HG03432 (cell line): ENCODE measurements at regions not wholly inside any gene's neighbourhood (a gene's known extent, or its start where the extent isn't known, plus 50 kb on each side); places are given as distances from the start of the nearest gene placed in this dataset.

Source experiments
- ATAC-seq: cut with Tn5 transposase; IDR thresholded peaks from one replicate; pipeline ENCODE4 v1.9.1; 2021; ENCODE audit warnings: mild to moderate bottlenecking, moderate library complexity; ENCODE audit not compliant: unreplicated experiment

DNA sequence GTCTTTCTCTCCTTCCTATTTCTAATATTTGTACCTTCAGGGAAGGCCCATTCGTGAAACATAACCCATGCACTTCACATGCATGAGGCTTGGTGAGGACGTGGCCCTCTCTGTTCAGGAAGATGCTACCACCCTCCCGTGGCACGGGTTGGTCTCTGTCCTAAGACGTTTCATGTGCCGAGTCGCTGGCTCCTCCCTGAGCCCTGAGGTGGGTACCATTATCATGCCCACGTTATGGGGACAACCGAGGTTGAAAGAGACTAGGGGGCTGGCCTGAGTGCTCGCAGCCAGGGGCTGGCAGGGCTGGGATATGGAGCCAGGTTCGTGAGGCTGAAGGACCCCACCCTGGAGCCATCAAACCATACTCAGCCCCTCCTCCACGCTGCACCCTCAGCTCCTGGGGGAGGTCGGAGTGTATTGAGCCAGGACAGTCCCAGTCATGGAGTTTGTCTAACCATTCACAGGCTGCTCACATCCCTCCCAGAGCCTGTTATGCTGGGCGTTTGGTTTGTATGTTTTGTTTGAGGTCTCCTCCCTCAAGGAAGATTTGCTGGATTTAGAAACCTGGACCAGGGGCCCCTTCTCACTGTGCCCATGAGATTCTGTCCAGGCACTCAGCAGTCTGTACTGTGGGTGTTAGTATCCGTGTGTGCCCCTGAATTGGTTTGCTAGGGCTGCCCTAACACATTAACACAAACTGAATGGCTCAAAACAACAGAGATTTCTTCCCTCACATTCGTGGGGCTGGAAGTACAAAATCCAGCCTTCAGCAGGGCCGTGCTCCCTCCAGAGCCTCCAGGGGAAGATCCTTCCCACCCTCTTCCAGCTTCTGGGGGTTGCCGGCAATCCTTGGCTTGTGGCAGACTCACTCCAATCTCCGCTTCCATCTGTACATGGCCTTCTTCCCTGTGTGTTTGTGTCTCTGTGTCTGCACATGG is 88.3 kb downstream of the ANKRD60 start:
- no peak for ATAC-seq

DNA sequence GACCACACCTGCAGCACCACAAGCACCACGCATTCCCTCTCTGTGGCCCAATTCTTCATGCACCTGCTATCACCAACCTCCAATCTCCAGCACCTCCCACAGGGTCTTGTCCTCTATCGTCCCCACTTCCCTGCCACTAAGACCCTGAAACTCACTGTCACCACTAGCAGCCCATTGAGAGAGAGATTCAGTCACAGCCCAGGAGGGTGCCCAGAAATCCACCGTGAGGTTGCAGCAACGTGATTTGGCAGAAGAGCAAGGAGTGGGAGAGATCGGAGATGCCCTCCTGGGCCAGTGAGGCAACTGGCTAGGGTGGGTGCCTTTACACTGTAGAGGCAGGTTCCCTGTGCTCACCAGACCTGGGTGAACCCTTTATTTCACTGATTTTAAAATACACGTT is 90.1 kb downstream of the ANKRD60 start:
- no peak for ATAC-seq

DNA sequence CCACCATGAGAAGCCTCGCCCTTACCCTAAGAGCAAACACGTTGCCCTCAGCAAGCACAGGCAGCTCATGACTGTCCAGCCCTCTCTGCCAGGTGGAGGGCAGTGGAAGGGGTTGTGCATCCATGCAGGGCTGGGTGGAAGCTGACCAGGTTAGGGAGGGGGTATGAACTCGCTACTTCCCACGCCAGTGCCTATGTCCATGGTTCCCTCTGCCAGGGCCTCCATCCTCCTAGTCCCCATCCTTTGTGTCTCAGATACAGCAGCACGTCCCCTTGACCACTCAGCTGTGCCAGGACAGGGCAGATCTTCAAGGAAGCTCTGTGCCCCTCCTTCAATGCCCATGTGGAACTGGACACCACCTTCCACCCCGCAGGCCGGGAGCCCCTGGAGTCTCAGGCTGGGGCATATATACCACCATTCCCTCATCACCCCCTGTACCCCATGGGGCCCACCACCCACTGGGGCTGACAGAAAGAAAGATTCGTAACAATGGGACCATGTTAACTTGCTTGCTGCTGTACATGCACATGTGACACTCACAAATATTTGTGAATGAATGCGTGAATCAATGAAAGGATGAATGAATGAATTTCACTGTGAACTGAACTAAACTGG is 90.7 kb downstream of the ANKRD60 start:
- ATAC-seq: no peak

DNA sequence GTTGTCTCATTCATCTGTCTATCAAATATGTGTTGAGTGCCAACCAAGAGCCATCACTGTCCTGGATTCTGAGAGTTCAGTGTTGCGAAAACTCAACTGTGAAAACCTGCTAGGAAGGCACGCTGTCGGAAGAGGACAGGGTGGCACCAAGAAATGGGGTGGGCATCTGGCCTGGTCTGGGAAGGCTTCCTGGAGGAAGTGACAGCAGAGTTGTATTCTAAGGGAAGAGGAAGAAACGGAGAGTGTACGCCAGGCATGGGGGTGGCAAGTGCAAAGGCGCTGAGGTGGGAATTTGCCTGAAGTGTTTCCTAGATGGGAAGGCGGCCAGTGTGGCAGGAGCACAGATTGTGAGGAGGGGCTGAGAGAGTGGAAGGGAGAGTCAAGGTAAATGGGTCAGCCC is 91.2 kb downstream of the ANKRD60 start:
- no peak for ATAC-seq

DNA sequence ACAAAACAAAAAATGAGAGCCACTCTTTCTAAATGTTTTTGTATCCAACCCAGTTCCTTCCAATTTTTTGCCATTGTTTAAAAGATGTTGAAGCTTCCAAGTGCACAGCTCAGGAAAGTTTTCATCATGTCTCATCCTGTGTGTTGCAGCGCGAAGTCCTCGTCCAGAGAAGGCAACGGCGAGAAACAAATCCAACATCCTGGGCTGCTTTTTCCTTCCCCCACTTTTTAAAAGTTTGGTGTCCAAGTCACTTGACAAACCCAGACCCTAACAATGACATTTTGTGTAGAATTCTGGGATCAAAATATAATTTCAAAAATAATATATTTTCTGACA is 92.3 kb downstream of the ANKRD60 start:
- ATAC-seq: no peak

DNA sequence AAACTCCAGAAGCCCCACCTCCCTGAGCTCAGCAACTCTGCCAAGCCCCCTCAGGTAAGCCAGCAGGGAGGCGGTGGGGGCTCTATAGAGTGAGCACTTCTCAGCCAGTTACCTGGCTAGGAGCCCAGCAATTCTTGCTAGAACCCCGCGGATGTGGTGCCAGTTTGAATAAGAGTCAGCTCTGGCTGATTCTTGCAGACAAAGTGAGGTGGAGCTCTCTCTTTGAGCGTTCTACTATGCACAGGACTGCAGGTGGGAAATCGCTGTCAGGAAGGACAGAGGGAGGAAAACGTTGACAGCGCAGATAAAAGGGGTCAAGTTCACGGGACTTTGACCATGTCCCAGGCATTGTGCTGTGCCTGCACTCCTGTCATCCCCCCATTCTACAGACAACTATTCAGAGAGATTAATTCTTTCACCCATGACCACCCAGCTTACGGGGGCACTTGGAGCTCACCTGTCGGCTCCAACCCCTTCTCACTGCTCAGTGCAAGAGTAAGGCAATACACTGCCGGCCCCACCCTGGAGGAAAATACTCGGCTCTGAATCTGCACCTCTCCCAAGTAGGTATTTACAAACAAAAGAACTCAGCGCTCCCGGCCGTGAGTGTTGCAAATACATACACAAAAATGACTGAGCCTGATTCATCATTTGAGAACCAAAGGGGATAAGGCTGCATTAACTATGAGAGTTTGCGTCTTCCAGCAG is 92.9 kb downstream of the ANKRD60 start:
- no peak for ATAC-seq

DNA sequence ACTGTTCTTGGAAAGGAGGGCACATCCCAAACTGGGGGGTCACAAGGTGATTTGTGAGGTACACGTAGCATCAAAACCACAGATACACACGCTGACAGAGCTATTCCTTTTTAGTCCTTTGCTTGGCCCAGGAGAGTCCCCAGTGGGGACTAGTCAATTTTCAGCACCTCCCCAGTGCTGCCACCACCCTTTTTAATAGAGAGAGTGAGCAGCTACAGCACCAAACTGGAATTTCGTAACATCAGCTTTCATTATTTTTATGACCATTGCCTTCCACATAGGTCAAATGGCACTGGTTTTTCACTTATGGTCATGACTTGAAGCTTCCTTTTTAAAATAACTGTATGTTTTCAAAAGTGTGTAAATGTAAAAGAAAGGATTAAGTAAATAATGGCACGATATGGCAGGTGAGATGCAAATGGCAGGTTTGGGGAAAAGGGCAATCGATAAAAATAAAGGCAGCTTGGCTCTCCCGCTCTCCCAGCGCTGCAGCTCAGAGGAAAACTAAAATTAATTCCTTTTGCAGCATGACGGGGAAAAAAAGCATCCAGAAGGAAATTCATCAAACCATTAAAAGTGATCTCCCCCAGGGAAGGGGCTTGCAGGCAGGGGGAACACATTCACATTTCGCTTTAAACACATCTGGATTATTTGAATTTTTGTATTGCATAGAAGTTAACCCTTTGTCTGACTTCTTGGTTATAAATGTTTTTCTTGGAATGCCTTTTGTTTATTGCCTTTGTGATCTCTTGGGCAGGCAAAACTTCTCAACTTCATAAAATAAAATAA is 95.2 kb downstream of the ANKRD60 start:
- ATAC-seq: no peak

DNA sequence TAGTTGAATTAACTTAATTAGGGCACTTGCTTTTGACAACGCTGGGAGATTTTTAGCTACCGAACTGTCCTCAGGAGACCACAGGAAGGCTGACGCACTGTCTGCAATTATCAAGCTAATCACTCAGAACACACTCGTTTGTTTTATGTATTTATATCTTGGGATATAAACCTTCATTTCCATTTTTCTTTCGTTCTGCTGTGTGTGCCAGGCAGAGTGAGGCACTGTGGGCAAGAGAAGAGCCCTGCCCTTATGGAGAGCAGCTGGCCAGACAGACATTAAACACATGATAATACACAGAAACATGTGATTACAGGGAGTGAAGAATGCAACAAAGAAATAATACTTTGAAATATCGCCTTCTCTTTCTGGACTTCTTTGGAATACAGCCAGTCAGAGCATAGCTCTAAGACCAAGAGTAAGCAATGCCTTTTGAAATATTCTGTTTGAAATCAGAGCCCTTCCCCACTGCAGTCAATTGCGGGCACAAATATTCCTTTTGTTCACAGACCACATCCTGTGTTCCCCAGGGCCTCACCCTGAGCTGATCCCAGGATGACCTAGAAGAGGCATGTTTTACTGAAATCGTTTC is 96.8 kb downstream of the ANKRD60 start:
- no peak for ATAC-seq

DNA sequence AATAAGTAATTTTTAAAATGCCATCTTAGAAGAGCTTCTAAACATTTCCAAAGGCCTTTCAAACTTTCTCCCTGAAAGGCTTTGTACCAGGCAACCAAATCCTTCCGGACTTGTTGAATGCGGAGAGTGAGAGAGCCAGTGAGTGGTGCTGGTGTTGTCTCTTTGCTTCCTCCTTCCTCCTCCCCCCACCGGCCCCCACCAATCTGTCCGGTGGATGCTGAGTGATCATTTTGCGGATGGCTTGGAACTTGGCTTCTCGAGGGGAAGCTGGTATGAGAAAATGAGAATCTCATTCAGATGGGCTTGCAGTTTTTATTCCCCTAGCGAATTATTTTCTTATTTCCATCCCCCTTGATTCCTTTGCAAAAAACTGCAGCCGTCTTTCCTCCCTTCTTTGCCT is 97.3 kb downstream of the ANKRD60 start:
- ATAC-seq: no peak

DNA sequence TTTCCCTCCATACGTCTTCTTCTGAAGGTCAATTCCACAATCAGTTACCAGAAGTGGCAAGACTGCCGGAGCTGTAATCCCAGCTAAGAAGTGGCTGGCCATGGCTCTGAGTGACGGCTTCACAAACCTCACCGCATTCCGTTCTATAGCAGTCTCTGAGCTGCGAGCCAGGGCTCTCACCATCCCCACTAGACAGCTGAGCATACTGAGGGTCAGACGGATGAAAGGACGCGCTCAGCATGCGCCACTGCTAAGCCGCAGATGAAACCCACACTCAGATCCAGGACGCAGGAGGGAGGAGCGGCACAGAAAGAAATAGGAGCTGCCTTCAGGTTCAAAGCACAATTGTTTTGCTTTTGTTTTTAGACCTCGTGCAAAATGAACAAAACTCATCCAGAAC is 97.9 kb downstream of the ANKRD60 start:
- no peak for ATAC-seq

DNA sequence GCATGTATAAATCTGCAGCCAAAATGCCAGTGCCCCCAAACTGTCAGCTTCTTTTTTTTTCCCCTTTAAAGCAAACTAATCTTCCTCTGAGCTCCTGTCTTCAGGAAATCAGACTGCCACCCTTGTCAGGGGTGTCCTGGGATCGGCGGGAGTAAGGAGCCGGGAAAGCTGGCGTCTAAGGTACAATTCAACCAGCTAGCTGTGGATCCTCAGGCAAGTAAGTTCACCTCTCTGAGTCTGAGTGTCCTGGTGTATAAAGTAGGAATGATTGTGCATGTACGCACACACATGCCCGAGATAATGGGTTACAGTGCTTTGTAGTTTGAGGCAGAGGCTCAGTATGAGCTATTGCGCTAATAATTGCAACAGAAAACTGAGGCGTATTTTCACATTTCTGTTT is 98.3 kb downstream of the ANKRD60 start:
- ATAC-seq: no peak

DNA sequence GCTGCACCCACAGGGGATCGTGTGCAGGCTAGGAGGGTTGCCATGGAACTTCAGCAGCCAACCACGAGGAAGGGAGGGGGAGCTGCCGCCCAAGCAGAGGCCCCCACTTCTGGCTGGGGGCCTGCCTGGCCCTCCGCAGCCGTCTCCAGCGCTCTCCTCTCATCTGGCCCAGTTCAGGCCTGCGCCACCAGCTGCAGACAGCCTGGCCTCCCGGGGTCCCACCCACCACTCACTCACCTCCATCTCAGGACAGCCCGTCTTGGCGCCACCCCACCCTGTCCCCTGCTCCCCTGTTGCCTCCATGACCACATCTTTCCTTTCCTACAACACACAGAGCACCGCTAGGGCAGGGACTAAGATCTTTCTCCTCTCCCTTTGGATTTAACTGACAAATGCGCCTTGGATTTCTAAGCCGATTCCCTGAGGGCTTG is 98.7 kb downstream of the ANKRD60 start:
- ATAC-seq: no peak

DNA sequence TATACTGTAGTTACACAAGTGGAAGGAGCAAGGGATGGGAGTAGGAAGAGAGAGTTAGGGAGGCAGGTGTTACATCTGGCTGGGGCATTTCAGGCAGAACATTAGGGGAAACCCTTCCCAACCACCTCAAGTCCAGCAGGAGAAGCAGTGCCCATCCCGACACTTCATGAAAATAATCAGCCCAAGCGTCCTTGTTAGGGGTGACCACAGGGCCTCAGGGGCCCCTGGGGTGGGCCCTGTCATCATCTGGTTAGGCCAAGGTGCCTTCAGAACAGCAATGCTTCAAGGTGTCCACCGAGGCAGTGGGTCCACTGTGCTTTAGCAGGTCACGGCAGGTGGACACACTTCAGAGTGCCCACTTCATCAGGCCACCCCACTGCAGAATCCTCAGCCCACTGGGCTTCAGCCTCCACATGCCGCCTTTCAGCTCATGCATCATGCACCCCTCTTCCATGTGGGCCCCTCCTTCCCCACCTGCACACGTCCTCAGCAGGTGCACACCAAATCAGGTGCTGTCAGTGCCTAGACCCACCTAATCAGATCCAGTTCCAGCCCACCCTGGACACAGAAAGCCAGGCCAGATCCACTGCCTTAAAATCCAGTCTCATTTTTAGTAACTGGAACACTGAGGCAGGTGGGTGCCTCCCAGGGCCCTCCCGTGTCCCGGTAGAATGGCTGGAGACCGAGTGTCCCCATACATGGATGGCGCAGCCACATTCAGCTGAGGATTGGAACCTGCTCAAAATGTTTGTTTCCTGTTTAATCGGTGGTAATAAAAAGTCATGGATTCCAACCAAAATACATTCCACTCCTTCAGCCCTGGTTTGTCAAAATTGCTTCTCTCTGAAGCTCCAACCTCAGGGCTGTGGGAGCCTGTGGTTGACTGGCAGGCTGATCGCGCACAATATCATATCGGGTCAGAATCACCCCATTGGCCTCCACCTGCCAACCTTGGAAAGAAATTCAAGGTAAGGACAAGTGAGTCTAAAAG is 99.5 kb downstream of the ANKRD60 start:
- ATAC-seq: no peak

DNA sequence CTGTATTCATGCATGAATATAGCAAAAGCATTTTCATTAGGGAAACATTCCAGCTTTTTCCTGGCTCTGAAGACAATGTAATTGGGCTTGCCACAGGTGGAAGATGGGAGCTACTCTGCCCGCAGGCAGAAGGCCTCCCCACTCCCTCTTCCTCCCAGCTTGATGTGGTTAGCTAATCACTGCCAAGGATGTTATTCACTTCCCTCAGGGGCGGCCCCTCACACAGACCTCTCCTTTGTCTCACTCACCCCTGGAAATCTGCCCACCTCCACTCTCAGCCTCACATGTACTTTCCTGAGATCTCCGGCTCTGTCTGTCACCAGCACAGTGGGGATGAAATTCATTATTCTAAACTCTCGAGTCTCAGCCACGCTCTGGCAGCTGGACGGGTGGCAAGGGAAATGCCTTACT is 100.7 kb downstream of the ANKRD60 start:
- ATAC-seq: no peak

DNA sequence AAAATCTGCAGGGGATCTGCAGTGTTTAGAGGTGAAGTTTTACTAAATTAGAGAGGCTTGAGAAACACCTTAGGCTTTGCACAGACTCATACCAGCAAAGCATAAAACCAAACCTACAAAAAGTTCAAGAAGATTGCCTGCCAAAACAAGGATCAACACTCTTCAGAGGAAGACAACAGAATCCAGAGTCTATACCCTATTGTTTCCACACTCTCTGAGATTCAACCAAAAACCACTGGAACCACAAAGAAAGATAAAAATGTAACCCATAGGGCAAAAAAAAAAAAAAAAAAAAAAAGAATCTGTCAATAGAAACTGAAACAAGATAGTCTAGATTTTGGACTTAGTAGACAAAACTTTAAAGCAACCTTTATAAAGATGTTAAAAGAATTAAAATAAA is 102.7 kb downstream of the ANKRD60 start:
- ATAC-seq: no peak

DNA sequence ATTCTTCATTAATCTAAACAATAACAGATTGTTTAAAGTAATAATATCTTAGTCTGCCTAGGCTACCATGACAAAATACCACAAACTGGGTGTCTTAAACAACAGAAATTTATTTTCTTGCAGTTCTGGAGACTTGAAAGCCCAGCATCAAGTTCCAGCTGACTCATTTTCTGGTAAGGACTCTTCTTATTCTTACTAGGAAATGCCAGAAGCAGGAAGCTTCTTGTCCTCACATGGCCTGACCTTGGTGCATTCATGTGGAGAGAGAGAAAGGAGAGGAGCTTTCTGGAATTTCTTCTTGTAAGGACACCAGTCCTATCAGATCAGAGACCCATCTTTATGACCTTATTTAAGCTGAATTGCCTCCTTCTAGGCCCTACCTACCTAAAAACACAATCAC is 110.5 kb downstream of the ANKRD60 start:
- no peak for ATAC-seq

DNA sequence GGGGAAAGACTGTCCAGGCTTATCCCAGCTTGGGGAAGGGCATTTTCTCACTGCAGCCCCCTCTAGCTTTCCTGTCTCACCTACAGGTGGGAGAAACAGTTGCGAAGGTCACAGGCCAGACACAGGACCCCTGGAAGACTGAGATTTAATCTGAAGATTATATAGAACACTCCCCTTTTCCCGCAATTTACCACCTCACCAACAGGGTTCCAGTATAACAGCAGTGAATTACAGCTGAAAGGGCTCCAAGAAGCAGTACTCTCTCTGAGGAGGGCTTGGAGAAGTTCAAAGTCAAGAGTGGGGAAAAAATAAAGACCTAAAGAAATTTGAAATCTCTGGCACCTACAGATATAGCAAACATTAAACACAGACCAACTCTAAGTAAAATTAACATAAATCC is 111.9 kb downstream of the ANKRD60 start:
- ATAC-seq: no peak

DNA sequence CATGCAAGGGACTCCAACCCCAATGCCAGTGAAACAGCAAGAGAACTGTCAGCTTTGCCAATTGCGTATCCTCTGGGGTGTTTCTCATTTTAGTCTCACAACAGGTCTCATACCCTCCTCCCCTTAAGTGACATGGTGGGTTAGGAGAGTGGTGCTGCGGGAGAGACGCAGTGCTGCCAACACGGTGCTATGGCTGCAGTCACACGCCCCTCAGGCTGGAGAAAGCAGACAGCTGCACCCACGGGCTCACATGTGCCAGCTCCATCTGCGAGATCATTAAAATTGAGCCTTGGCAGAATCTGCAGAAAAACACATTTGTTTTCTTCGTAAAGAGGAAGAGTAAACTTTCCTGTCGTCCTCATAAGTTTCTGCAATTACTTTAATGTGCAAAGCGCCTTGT is 114.7 kb downstream of the ANKRD60 start:
- ATAC-seq: no peak

DNA sequence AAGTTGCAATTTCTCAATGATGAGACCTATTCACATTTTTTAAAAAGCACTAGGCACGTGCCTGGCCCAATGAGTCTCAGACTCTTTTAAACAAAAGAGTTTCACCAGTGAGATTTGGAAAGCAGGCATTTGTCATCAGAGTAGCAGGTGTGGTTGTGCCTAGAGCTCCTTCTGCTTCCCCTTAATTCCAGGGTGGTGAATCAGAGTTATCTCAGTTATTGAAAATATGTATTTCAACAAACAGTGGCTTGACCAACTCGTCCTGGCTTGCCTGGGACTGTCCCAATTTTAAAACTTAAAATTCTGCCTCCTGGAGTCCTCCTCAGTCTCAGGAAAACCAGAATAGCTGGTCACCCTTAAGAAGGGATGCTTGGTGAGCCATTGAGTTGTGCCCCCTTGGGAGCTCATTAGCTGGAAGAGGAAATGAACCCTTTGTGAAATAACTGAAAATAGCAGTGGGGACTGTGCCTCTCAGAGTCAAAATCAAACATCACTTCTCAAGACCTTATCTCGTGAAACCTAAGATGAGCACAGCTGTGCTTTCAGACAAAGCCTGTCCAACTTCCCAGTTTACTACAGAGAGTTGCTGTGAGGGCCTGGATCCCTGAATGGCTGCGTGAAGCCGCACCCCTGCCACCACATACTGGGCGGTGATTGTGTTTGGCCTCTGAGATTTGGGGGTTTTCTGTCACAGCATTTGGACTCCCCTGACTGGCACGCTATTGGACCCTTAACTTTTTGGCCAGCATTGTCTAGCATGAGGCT is 116.3 kb downstream of the ANKRD60 start:
- no peak for ATAC-seq
